GM12878 (cell line): ENCODE measurements at regions not wholly inside any gene's neighbourhood (a gene's known extent, or its start where the extent isn't known, plus 50 kb on each side); places are given as distances from the start of the nearest gene placed in this dataset.

Source experiments
- ATAC-seq: fragments of 200-7000 bp; cut with Tn5 transposase; 3 replicates; pipeline ENCODE4 v1.9.1; 2020; ENCODE audit warnings: mild to moderate bottlenecking, moderate library complexity
- BruUV-seq: library from RNA; stranded (reverse); fragments of 400-500 nt; replicated peaks from 2 replicates; lab custom pipeline; 2021; lab: Mats Ljungman, UMichigan
- CTCF ChIA-PET: fragments of 300-600 bp; sonication (Branson Sonifier 250); formaldehyde crosslinking; extraction: SDS; loops from one replicate; lab custom pipeline; 2021; ENCODE audit warnings: inconsistent platforms; lab: Yijun Ruan, JAX
- POLR2A ChIA-PET: fragments of 350-600 bp; formaldehyde crosslinking; extraction: SDS; loops from one replicate; lab custom pipeline; 2021; ENCODE audit warnings: inconsistent platforms; lab: Charles Lee
- RAD21 ChIA-PET: fragments of 300-600 bp; sonication (Branson Sonifier 250); formaldehyde crosslinking; loops from one replicate; lab custom pipeline; 2023; ENCODE audit warnings: antibody characterized with exemption; ENCODE audit not compliant: unreplicated experiment; lab: Charles Lee
- SMC1A ChIA-PET: fragments of 300-600 bp; sonication (Branson Sonifier 250); formaldehyde crosslinking; loops from one replicate; lab custom pipeline; 2023; ENCODE audit not compliant: unreplicated experiment, uncharacterized antibody; lab: Charles Lee
- DNase-seq: peaks from one replicate; pipeline ENCODE4 v3.0.0-alpha.2; 2011; ENCODE audit warnings: low read depth, low spot score
- FAIRE-seq: peaks from 3 replicates; lab custom pipeline; 2011; peaks lifted over from hg19 to GRCh38; lab: Jason Lieb, UNC
- H2AFZ ChIP-seq: 2 replicates; pipeline ENCODE4 v1.6.0; 2011; ENCODE audit warnings: low read depth, low read length, control low read depth; ENCODE audit not compliant: control insufficient read depth
- H3K27ac ChIP-seq: 2 replicates; pipeline ENCODE4 v1.5.1; 2011; ENCODE audit warnings: control low read depth; ENCODE audit not compliant: control insufficient read depth, insufficient read depth
- H3K27me3 ChIP-seq, 2 experiments: replicated peaks in 1 of 2; 2 replicates each; pipeline versions ENCODE4 v1.6.0 to v1.6.1; 2011; ENCODE audit warnings: low read length in 1 of 2; ENCODE audit not compliant: control insufficient read depth in 2 of 2, insufficient read depth in 2 of 2
- H3K36me3 ChIP-seq, 2 experiments: 2 replicates each; pipeline ENCODE4 v1.5.1; 2011; ENCODE audit warnings: low read length in 1 of 2; ENCODE audit not compliant: control insufficient read depth in 2 of 2, insufficient read depth in 2 of 2
- H3K4me1 ChIP-seq: 2 replicates; pipeline ENCODE4 v1.6.1; 2011; ENCODE audit warnings: mild to moderate bottlenecking, low read length, moderate library complexity, mixed read lengths; ENCODE audit not compliant: control insufficient read depth, insufficient read depth
- H3K4me2 ChIP-seq: 2 replicates; pipeline ENCODE4 v1.6.0; 2011; ENCODE audit warnings: control low read depth; ENCODE audit not compliant: control insufficient read depth, insufficient read depth
- H3K4me3 ChIP-seq: fragments of 200-600 bp; sonication (generic); 2 replicates; pipeline ENCODE4 v1.5.1; 2016
- H3K79me2 ChIP-seq: 2 replicates; pipeline ENCODE4 v1.6.0; 2011; ENCODE audit warnings: low read length; ENCODE audit not compliant: control insufficient read depth, insufficient read depth
- H3K9ac ChIP-seq: 2 replicates; pipeline ENCODE4 v1.8.0; 2011; ENCODE audit warnings: low read length, control low read depth, mixed read lengths; ENCODE audit not compliant: control insufficient read depth, insufficient read depth
- H3K9me3 ChIP-seq: replicated peaks from 3 replicates; pipeline ENCODE4 v1.5.1; 2011; ENCODE audit warnings: mild to moderate bottlenecking, low read length; ENCODE audit not compliant: control insufficient read depth, insufficient read depth
- H4K20me1 ChIP-seq: 2 replicates; pipeline ENCODE4 v1.6.0; 2011; ENCODE audit not compliant: control insufficient read depth, insufficient read depth
- BACH1 ChIP-seq: fragments of 450-650 bp; IDR thresholded peaks from 2 replicates; pipeline ENCODE4 v1.6.1; 2017; ENCODE audit warnings: mild to moderate bottlenecking, borderline replicate concordance
- CEBPB ChIP-seq, 2 experiments: fragments of 150-350 bp in 1 of 2; IDR thresholded peaks; 2 replicates each; pipeline ENCODE4 v1.6.1; 2012 to 2014; ENCODE audit warnings: low read depth in 2 of 2, low read length in 2 of 2, borderline replicate concordance in 1 of 2, inconsistent platforms in 1 of 2
- POLR2AphosphoS5 ChIP-seq: IDR thresholded peaks from 2 replicates; pipeline ENCODE4 v1.6.1; 2011; ENCODE audit warnings: mild to moderate bottlenecking, low read length, inconsistent platforms
- SIN3A ChIP-seq: IDR thresholded peaks from 2 replicates; pipeline ENCODE4 v1.6.1; 2012; ENCODE audit warnings: low read depth, low read length, improper control_type of control experiment
- WGBS: methylation state at CpG from one replicate; pipeline ENCODE4 v1.1.6; 2016; ENCODE audit warnings: low lambda C conversion rate; ENCODE audit not compliant: insufficient replicate concordance, insufficient coverage; ENCODE audit errors: missing lambda C conversion rate; 5-methylcytosine and 5-hydroxymethylcytosine counted together
- in situ Hi-C: fragments of 300-500 bp; cut with MboI; formaldehyde crosslinking; loops from 9 replicates; pipeline ENCODE4 v1.14.3; 2018; ENCODE audit warnings: mixed read lengths
- intact Hi-C: fragments of 100-400 bp; cut with micrococcal nuclease; formaldehyde crosslinking; loops from one replicate; pipeline ENCODE4 v1.14.2; 2022; ENCODE audit not compliant: unreplicated experiment
- TF ChIP-seq, protein P1 (sequence below): fragments of 150-350 bp; IDR thresholded peaks from 2 replicates; pipeline ENCODE4 v1.6.1; 2016; ENCODE audit warnings: low read depth, low read length

DNA sequence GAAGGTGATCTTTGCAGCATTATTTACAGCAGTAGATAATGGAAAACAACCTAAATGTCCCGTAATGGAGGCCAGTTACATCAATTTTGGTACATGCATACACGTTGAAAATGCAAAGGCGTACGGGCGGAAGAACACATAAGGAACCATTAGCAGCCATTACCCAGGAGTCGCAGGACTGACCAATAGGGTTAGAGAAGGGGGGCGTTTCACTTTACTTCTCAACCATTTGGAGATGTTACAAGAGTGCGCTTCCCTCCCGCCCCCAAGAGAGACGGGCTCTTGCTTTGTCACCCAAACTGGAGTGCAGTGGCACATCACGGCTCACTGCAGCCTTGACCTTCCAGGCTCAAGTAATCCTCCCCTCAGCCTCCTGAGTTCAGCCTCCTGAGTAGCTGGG, 52.8 kb upstream of the SLC35C1 start:
- Histone ChIP-seq H3K27me3 (peaks cover 0 to 1% of the 10 kb centered on the region in 2 experiments; a peak in 2 of 4 replicates), H3K36me3 (no peaks in the 10 kb centered on the region), H3K9ac (no peak overlapping the region), H3K79me2 (no peaks in the 10 kb centered on the region), H3K4me2 (no peak overlapping the region), H2AFZ (no peak overlapping the region), H3K4me3 (no peak overlapping the region), H3K4me1 (no peaks in the 10 kb centered on the region), H4K20me1 (no peaks in the 10 kb centered on the region), H3K9me3 (no peaks in the 10 kb centered on the region), H3K27ac (no peak overlapping the region)
- in situ Hi-C loops: no loop called here
- WGBS: 66% methylated on average over 11 of the region's 11 CpGs
- ChIA-PET POLR2A (no interaction called here), CTCF (no interaction called here), RAD21 (no interaction called here), SMC1A (no interaction called here)
- FAIRE-seq (no peak), ATAC-seq (no peak), DNase-seq (no peak)
- intact Hi-C loops: no loop called here
- TF ChIP-seq CEBPB (IDR thresholded peaks at IDR 0.05; ENCODE audit: borderline replicate concordance in 1 of 2, low read depth in 2 of 2, low read length in 2 of 2) (no peak), SIN3A (no peak), POLR2AphosphoS5 (no peak), BACH1 (no peak)
- TF ChIP-seq, protein P1, sequence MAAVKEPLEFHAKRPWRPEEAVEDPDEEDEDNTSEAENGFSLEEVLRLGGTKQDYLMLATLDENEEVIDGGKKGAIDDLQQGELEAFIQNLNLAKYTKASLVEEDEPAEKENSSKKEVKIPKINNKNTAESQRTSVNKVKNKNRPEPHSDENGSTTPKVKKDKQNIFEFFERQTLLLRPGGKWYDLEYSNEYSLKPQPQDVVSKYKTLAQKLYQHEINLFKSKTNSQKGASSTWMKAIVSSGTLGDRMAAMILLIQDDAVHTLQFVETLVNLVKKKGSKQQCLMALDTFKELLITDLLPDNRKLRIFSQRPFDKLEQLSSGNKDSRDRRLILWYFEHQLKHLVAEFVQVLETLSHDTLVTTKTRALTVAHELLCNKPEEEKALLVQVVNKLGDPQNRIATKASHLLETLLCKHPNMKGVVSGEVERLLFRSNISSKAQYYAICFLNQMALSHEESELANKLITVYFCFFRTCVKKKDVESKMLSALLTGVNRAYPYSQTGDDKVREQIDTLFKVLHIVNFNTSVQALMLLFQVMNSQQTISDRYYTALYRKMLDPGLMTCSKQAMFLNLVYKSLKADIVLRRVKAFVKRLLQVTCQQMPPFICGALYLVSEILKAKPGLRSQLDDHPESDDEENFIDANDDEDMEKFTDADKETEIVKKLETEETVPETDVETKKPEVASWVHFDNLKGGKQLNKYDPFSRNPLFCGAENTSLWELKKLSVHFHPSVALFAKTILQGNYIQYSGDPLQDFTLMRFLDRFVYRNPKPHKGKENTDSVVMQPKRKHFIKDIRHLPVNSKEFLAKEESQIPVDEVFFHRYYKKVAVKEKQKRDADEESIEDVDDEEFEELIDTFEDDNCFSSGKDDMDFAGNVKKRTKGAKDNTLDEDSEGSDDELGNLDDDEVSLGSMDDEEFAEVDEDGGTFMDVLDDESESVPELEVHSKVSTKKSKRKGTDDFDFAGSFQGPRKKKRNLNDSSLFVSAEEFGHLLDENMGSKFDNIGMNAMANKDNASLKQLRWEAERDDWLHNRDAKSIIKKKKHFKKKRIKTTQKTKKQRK: no peak
- BruUV-seq: no TSS peak
